SK-N-SH (cell line): ENCODE measurements at regions not wholly inside any gene's neighbourhood (a gene's known extent, or its start where the extent isn't known, plus 50 kb on each side); places are given as distances from the start of the nearest gene placed in this dataset.

Source experiments
- CTCF ChIA-PET: fragments of 300-600, 350-600 bp; formaldehyde crosslinking; extraction: SDS; loops from one replicate; lab custom pipeline; 2021; lab: Yijun Ruan, JAX
- POLR2A ChIA-PET: fragments of 350-600 bp; sonication (Branson Sonifier 250); formaldehyde crosslinking; extraction: SDS; loops from one replicate; lab custom pipeline; 2020; ENCODE audit warnings: antibody characterized with exemption, inconsistent platforms; lab: Yijun Ruan, JAX
- DNase-seq: peaks from one replicate; pipeline ENCODE4 v3.0.0; 2012
- H2AFZ ChIP-seq: fragments of 200-600 bp; sonication (generic); 2 replicates; pipeline ENCODE4 v1.8.1; 2016; ENCODE audit warnings: antibody characterized with exemption, mild to moderate bottlenecking, low read depth
- H3F3A ChIP-seq: fragments of 200-600 bp; sonication (generic); replicated peaks from 2 replicates; pipeline ENCODE3; 2016; ENCODE audit warnings: antibody characterized with exemption, mild to moderate bottlenecking; ENCODE audit not compliant: insufficient read depth
- H3K27ac ChIP-seq, 2 experiments: fragments of 200-500 bp in 1 of 2; fragments of 200-600 bp in 1 of 2; sonication (Bioruptor generic) in 1 of 2; sonication (generic), shearing (Covaris generic) in 1 of 2; 2 replicates each; pipeline versions ENCODE4 v1.5.1 to v1.6.1; 2014 to 2016; ENCODE audit warnings: low read depth in 2 of 2, inconsistent platforms in 1 of 2, low read length in 1 of 2, mild to moderate bottlenecking in 1 of 2, mixed read lengths in 1 of 2
- H3K27me3 ChIP-seq: fragments of 200-600 bp; sonication (generic), shearing (Covaris generic); 2 replicates; pipeline ENCODE4 v1.6.1; 2016; ENCODE audit warnings: mixed run types; ENCODE audit not compliant: insufficient read depth
- H3K36me3 ChIP-seq, 2 experiments: fragments of 200-500 bp in 1 of 2; fragments of 200-600 bp in 1 of 2; sonication (Bioruptor generic) in 1 of 2; sonication (generic) in 1 of 2; replicated peaks in 1 of 2; 2 replicates each; pipeline versions ENCODE3 to v1.5.1; 2014 to 2016; ENCODE audit warnings: low read length in 1 of 2, mild to moderate bottlenecking in 1 of 2; ENCODE audit not compliant: insufficient read depth in 2 of 2, control insufficient read depth in 1 of 2
- H3K4me1 ChIP-seq, 2 experiments: fragments of 200-500 bp in 1 of 2; fragments of 200-600 bp in 1 of 2; sonication (Bioruptor generic) in 1 of 2; sonication (generic), shearing (Covaris generic) in 1 of 2; 2 replicates each; pipeline versions ENCODE4 v1.5.1 to v1.6.1; 2014 to 2016; ENCODE audit warnings: low read depth in 1 of 2, low read length in 1 of 2, mixed run types in 1 of 2; ENCODE audit not compliant: insufficient read depth in 2 of 2, control insufficient read depth in 1 of 2
- H3K4me2 ChIP-seq: fragments of 200-600 bp; sonication (generic), shearing (Covaris generic); 2 replicates; pipeline ENCODE4 v1.6.1; 2017; ENCODE audit warnings: mixed run types
- H3K4me3 ChIP-seq, 2 experiments: fragments of 200-500 bp in 1 of 2; fragments of 200-600 bp in 1 of 2; sonication (Bioruptor generic) in 1 of 2; sonication (generic), shearing (Covaris generic) in 1 of 2; 2 replicates each; pipeline versions ENCODE4 v1.5.1 to v1.8.1; 2014 to 2016; ENCODE audit warnings: low read depth in 2 of 2, inconsistent platforms in 1 of 2, low read length in 1 of 2, mild to moderate bottlenecking in 1 of 2, mixed read lengths in 1 of 2, moderate library complexity in 1 of 2
- H3K79me2 ChIP-seq: fragments of 200-600 bp; sonication (generic); 2 replicates; pipeline ENCODE4 v1.8.1; 2017; ENCODE audit warnings: mild to moderate bottlenecking; ENCODE audit not compliant: insufficient read depth
- H3K9ac ChIP-seq: fragments of 200-600 bp; sonication (generic); 2 replicates; pipeline ENCODE4 v1.6.1; 2017; ENCODE audit warnings: mixed run types
- H3K9me2 ChIP-seq: fragments of 200-600 bp; sonication (generic); 2 replicates; pipeline ENCODE4 v1.6.1; 2017; ENCODE audit warnings: mixed run types
- H3K9me3 ChIP-seq: fragments of 200-600 bp; sonication (generic); 2 replicates; pipeline ENCODE4 v1.6.1; 2017; ENCODE audit warnings: mixed run types, mild to moderate bottlenecking, moderate library complexity
- H4K20me1 ChIP-seq: fragments of 200-600 bp; sonication (generic); 2 replicates; pipeline ENCODE4 v1.6.1; 2017; ENCODE audit warnings: mild to moderate bottlenecking, mixed run types; ENCODE audit not compliant: insufficient read depth
- CHD2 ChIP-seq: fragments of 150-350 bp; IDR thresholded peaks from 2 replicates; pipeline ENCODE4 v1.6.1; 2018; ENCODE audit warnings: low read length; ENCODE audit not compliant: partially characterized antibody
- CTCF ChIP-seq: fragments of 200-600 bp; sonication (generic); IDR thresholded peaks from 2 replicates; pipeline ENCODE4 v1.6.1; 2017; ENCODE audit warnings: antibody characterized with exemption, mild to moderate bottlenecking, moderate library complexity
- ELF1 ChIP-seq: IDR thresholded peaks from 2 replicates; pipeline ENCODE4 v1.4.0; 2012
- EP300 ChIP-seq, 2 experiments: IDR thresholded peaks; 2 replicates each; pipeline versions ENCODE4 v1.4.0 to v1.6.1; 2012; ENCODE audit warnings: borderline replicate concordance in 1 of 2, low read depth in 1 of 2, low read length in 1 of 2
- EZH2phosphoT487 ChIP-seq: fragments of 200-600 bp; sonication (generic); IDR thresholded peaks from 2 replicates; pipeline ENCODE4 v1.6.1; 2017; ENCODE audit warnings: low read depth, mixed run types, mild to moderate bottlenecking, antibody characterized with exemption, moderate library complexity, borderline replicate concordance
- FOSL2 ChIP-seq: IDR thresholded peaks from 2 replicates; pipeline ENCODE4 v1.4.0; 2012; ENCODE audit warnings: low read depth, mild to moderate bottlenecking, moderate library complexity, borderline replicate concordance
- GATA2 ChIP-seq: sonication (generic); formaldehyde crosslinking; IDR thresholded peaks from 2 replicates; pipeline ENCODE4 v1.5.0; 2020; ENCODE audit warnings: mild to moderate bottlenecking, missing genetic modification reagents
- MEF2A ChIP-seq: IDR thresholded peaks from 2 replicates; pipeline ENCODE4 v1.4.0; 2012; ENCODE audit warnings: low read depth, borderline replicate concordance
- POLR2AphosphoS5 ChIP-seq: IDR thresholded peaks from 2 replicates; pipeline ENCODE4 v1.6.1; 2012; ENCODE audit warnings: low read depth, low read length
- RAD21 ChIP-seq: IDR thresholded peaks from 2 replicates; pipeline ENCODE4 v1.6.1; 2012; ENCODE audit warnings: mild to moderate bottlenecking, low read length
- RFX5 ChIP-seq: IDR thresholded peaks from 2 replicates; pipeline ENCODE4 v1.6.1; 2012; ENCODE audit warnings: mild to moderate bottlenecking, improper control_type of control experiment, low read length
- RXRA ChIP-seq: IDR thresholded peaks from 2 replicates; pipeline ENCODE4 v1.4.0; 2012; ENCODE audit warnings: low read depth, mild to moderate bottlenecking, borderline replicate concordance
- SIN3A ChIP-seq: IDR thresholded peaks from 2 replicates; pipeline ENCODE4 v1.6.1; 2012; ENCODE audit warnings: low read depth, mild to moderate bottlenecking, low read length, moderate library complexity, borderline replicate concordance
- TAF1 ChIP-seq: IDR thresholded peaks from 2 replicates; pipeline ENCODE4 v1.6.1; 2012; ENCODE audit warnings: low read depth, mild to moderate bottlenecking, low read length, moderate library complexity, borderline replicate concordance
- TCF12 ChIP-seq: IDR thresholded peaks from 2 replicates; pipeline ENCODE4 v1.4.0; 2012
- TEAD4 ChIP-seq: IDR thresholded peaks from 2 replicates; pipeline ENCODE4 v1.4.0; 2012; ENCODE audit warnings: mild to moderate bottlenecking, borderline replicate concordance; ENCODE audit not compliant: insufficient read depth
- USF2 ChIP-seq: fragments of 150-350 bp; IDR thresholded peaks from 2 replicates; pipeline ENCODE4 v1.6.1; 2017; ENCODE audit warnings: antibody characterized with exemption, low read length, low read depth, borderline replicate concordance
- YY1 ChIP-seq: IDR thresholded peaks from 2 replicates; pipeline ENCODE4 v1.4.0; 2012; ENCODE audit warnings: low read depth, mild to moderate bottlenecking
- WGBS: methylation state at CpG from one replicate; pipeline ENCODE4 v1.1.6; 2017; ENCODE audit warnings: low lambda C conversion rate; 5-methylcytosine and 5-hydroxymethylcytosine counted together
- TF ChIP-seq, protein P1 (sequence below): IDR thresholded peaks from 2 replicates; pipeline ENCODE4 v1.4.0; 2012; ENCODE audit warnings: low read depth
- TF ChIP-seq, protein P2 (sequence below): IDR thresholded peaks from 2 replicates; pipeline ENCODE4 v1.6.1; 2012; ENCODE audit warnings: mild to moderate bottlenecking, low read depth, low read length, moderate library complexity
- TF ChIP-seq, protein P3 (sequence below): IDR thresholded peaks from 2 replicates; pipeline ENCODE4 v1.4.0; 2012; ENCODE audit warnings: low read depth, borderline replicate concordance

DNA sequence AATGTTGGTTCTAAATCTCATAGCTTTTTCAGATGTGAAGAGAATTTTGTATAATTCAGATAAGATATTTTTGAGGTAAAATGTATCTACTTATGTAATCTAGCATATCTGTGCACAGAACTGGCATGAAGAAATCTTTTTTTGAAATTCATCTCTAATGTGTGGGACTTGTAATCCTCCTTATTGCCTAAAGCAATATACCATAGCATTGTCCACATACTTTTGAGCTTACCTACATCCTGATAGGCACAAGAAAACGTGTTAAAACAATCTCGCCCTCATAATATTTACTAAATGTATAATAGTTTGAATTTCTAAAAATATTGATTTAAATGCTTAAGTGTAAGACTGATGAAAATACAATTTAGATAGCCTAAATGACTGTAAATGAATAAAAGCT is 1686.5 kb upstream of the ACO1 start:
- Histone ChIP-seq H4K20me1 (no peaks in the 10 kb centered on the region), H3F3A (no peaks in the 10 kb centered on the region), H3K9me3 (no peaks in the 10 kb centered on the region), H3K27ac (no peak overlapping the region), H2AFZ (no peak overlapping the region), H3K4me1 (no peaks in the 10 kb centered on the region; a peak in 1 of 4 replicates), H3K9ac (no peak overlapping the region), H3K79me2 (no peaks in the 10 kb centered on the region), H3K9me2 (peaks cover 3% of the 10 kb centered on the region; the same call in 1 of the 2 replicates), H3K36me3 (no peaks in the 10 kb centered on the region), H3K4me2 (no peak overlapping the region), H3K4me3 (no peak overlapping the region), H3K27me3 (no peaks in the 10 kb centered on the region)
- ChIA-PET CTCF (interaction anchor here (0.6 to 1.4 kb wide), 2 partner anchors 10 to 1032 kb away, joined by 3 to 4 read pairs; no protein-coding TSS in a partner anchor), POLR2A (no interaction called here)
- DNase-seq: no peak
- 46% methylated on average over 2 of the region's 2 CpGs for WGBS
- TF ChIP-seq, protein P1, sequence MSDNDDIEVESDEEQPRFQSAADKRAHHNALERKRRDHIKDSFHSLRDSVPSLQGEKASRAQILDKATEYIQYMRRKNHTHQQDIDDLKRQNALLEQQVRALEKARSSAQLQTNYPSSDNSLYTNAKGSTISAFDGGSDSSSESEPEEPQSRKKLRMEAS: no peak
- TF ChIP-seq CHD2: no peak
- no peak for TF ChIP-seq ELF1
- no peak for TF ChIP-seq EP300 (IDR thresholded peaks at IDR 0.05; ENCODE audit: borderline replicate concordance in 1 of 2, low read depth in 1 of 2, low read length in 1 of 2)
- TF ChIP-seq USF2: no peak
- no peak for TF ChIP-seq TAF1
- TF ChIP-seq MEF2A: no peak
- no peak for TF ChIP-seq YY1
- TF ChIP-seq RFX5: no peak
- no peak for TF ChIP-seq TEAD4
- no peak for TF ChIP-seq RXRA
- no peak for TF ChIP-seq POLR2AphosphoS5
- no peak for TF ChIP-seq RAD21
- TF ChIP-seq GATA2 (CRISPR knock-in tag): no peak
- no peak for TF ChIP-seq SIN3A

DNA sequence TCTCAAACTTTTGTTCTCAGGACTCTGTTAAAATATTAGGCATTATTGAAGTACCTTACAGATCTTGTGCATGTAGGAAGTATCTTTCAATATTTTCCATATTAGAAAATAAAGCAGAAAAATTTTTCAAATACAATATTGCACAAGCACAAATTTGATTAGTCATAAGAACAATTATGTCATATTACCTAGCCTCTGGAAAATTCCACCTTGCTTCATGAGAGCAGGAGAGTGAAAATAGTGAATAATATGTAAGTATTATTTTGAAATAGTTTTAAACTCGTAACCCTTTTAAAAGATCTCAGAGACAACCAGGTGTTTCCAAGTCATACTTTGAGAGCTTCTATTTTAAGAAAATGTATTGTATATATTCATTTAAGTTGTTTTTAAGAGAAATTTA is 1672.9 kb upstream of the ACO1 start:
- Histone ChIP-seq H3K79me2 (no peaks in the 10 kb centered on the region), H2AFZ (no peak overlapping the region), H3K27ac (no peak overlapping the region; a peak in 1 of 4 replicates), H3K27me3 (no peaks in the 10 kb centered on the region), H3K9me2 (no peaks in the 10 kb centered on the region), H3K9ac (no peak overlapping the region), H3K4me3 (no peak overlapping the region), H3K4me1 (peaks cover 0 to 4% of the 10 kb centered on the region in 2 experiments; a peak in 2 of 4 replicates), H3K36me3 (no peaks in the 10 kb centered on the region), H3K4me2 (no peak overlapping the region), H3F3A (no peaks in the 10 kb centered on the region), H3K9me3 (no peaks in the 10 kb centered on the region), H4K20me1 (no peaks in the 10 kb centered on the region)
- no peak for DNase-seq
- 84% methylated on average over 1 of the region's 1 CpG for WGBS
- ChIA-PET CTCF (no interaction called here), POLR2A (no interaction called here)
- TF ChIP-seq TCF12 (no peak), FOSL2 (no peak), TAF1 (no peak), MEF2A (no peak), CTCF (no peak), EP300 (IDR thresholded peaks at IDR 0.05; ENCODE audit: borderline replicate concordance in 1 of 2, low read depth in 1 of 2, low read length in 1 of 2) (no peak), EZH2phosphoT487 (no peak)
- TF ChIP-seq, protein P2, sequence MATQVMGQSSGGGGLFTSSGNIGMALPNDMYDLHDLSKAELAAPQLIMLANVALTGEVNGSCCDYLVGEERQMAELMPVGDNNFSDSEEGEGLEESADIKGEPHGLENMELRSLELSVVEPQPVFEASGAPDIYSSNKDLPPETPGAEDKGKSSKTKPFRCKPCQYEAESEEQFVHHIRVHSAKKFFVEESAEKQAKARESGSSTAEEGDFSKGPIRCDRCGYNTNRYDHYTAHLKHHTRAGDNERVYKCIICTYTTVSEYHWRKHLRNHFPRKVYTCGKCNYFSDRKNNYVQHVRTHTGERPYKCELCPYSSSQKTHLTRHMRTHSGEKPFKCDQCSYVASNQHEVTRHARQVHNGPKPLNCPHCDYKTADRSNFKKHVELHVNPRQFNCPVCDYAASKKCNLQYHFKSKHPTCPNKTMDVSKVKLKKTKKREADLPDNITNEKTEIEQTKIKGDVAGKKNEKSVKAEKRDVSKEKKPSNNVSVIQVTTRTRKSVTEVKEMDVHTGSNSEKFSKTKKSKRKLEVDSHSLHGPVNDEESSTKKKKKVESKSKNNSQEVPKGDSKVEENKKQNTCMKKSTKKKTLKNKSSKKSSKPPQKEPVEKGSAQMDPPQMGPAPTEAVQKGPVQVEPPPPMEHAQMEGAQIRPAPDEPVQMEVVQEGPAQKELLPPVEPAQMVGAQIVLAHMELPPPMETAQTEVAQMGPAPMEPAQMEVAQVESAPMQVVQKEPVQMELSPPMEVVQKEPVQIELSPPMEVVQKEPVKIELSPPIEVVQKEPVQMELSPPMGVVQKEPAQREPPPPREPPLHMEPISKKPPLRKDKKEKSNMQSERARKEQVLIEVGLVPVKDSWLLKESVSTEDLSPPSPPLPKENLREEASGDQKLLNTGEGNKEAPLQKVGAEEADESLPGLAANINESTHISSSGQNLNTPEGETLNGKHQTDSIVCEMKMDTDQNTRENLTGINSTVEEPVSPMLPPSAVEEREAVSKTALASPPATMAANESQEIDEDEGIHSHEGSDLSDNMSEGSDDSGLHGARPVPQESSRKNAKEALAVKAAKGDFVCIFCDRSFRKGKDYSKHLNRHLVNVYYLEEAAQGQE: no peak
- TF ChIP-seq, protein P3, sequence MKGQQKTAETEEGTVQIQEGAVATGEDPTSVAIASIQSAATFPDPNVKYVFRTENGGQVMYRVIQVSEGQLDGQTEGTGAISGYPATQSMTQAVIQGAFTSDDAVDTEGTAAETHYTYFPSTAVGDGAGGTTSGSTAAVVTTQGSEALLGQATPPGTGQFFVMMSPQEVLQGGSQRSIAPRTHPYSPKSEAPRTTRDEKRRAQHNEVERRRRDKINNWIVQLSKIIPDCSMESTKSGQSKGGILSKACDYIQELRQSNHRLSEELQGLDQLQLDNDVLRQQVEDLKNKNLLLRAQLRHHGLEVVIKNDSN: no peak
- TF ChIP-seq, protein P1: no peak
